ENCODE measurements at regions not wholly inside any gene's neighbourhood (a gene's known extent, or its start where the extent isn't known, plus 50 kb on each side); places are given as distances from the start of the nearest gene placed in this dataset.

DNA sequence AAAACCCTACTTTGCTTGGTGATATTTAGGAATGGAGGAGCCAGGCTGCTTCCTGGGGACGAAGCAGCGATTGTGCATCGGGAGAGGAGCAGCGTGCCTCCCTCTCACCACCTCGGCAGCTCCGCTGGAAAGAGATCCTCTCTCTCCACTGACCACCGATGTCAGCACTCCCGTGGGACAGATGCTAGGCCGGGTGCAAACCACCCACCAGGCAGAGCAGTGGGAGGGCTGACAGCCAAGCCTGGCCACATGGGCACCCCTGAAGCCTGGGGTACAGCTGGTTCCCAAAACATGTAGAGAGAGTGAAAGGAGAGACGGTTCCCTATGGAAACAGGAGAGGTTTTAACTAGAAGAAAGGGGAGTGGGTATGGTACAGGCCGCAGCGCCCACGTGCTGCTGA is 220.0 kb downstream of the ANKRD60 start:
- TF ChIP-seq, protein P1, sequence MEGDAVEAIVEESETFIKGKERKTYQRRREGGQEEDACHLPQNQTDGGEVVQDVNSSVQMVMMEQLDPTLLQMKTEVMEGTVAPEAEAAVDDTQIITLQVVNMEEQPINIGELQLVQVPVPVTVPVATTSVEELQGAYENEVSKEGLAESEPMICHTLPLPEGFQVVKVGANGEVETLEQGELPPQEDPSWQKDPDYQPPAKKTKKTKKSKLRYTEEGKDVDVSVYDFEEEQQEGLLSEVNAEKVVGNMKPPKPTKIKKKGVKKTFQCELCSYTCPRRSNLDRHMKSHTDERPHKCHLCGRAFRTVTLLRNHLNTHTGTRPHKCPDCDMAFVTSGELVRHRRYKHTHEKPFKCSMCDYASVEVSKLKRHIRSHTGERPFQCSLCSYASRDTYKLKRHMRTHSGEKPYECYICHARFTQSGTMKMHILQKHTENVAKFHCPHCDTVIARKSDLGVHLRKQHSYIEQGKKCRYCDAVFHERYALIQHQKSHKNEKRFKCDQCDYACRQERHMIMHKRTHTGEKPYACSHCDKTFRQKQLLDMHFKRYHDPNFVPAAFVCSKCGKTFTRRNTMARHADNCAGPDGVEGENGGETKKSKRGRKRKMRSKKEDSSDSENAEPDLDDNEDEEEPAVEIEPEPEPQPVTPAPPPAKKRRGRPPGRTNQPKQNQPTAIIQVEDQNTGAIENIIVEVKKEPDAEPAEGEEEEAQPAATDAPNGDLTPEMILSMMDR (IDR thresholded peaks at IDR 0.05; ENCODE audit: extremely low read depth in 1 of 2, insufficient read depth in 1 of 2, low read depth in 1 of 2, low read length in 2 of 2), result no peak
- TF ChIP-seq POLR2A (IDR thresholded peaks at IDR 0.05; ENCODE audit: low read depth, low read length) (no peak), JUN (IDR thresholded peaks at IDR 0.05; ENCODE audit: borderline replicate concordance, insufficient read depth, insufficient read length, low read depth) (no peak), EZH2 (IDR thresholded peaks at IDR 0.05; ENCODE audit: borderline replicate concordance, low read depth, low read length, severe bottlenecking) (no peak), POLR2AphosphoS5 (IDR thresholded peaks at IDR 0.05; ENCODE audit: insufficient read depth, low read depth, low read length) (no peak), FOS (IDR thresholded peaks at IDR 0.05; ENCODE audit: borderline replicate concordance, insufficient read depth, low read length) (no peak), GATA2 (IDR thresholded peaks at IDR 0.05; ENCODE audit: insufficient read depth, insufficient read length, low read depth, low read length) (no peak)
- TF ChIP-seq, protein P2, sequence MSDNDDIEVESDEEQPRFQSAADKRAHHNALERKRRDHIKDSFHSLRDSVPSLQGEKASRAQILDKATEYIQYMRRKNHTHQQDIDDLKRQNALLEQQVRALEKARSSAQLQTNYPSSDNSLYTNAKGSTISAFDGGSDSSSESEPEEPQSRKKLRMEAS (IDR thresholded peaks at IDR 0.05; ENCODE audit: insufficient read depth, insufficient read length), result no peak
